ENCODE measurements at regions not wholly inside any gene's neighbourhood (a gene's known extent, or its start where the extent isn't known, plus 50 kb on each side); places are given as distances from the start of the nearest gene placed in this dataset.

- TF ChIP-seq CTCF (IDR thresholded peaks at IDR 0.05) (no peak), ZFX (IDR thresholded peaks at IDR 0.05; ENCODE audit: borderline replicate concordance) (no peak)
Observed at GRCh38 chr12:94026596-94026995, 121.8 kb upstream of the PLXNC1 start.
